Endothelial cell of umbilical vein (primary cell): ENCODE measurements at regions not wholly inside any gene's neighbourhood (a gene's known extent, or its start where the extent isn't known, plus 50 kb on each side); places are given as distances from the start of the nearest gene placed in this dataset.

Experiments used
- BruUV-seq: library from RNA; stranded (reverse); fragments of 400-500 nt; replicated peaks from 2 replicates; lab custom pipeline; 2021; lab: Mats Ljungman, UMichigan
- CTCF ChIA-PET: fragments of 300-600, 350-600 bp; sonication (Branson Sonifier 250); formaldehyde crosslinking; loops from one replicate; lab custom pipeline; 2021; ENCODE audit warnings: antibody characterized with exemption, inconsistent platforms; lab: Charles Lee
- POLR2A ChIA-PET: fragments of 300-600, 350-600 bp; sonication (Branson Sonifier 250); formaldehyde crosslinking; loops from one replicate; lab custom pipeline; 2021; ENCODE audit warnings: antibody characterized with exemption, inconsistent platforms; lab: Charles Lee
- DNase-seq: peaks from one replicate; pipeline ENCODE4 v3.0.0-alpha.2; 2011; ENCODE audit warnings: low read depth, low spot score
- FAIRE-seq: peaks from 2 replicates; lab custom pipeline; 2011; peaks lifted over from hg19 to GRCh38; lab: Jason Lieb, UNC
- H2AFZ ChIP-seq: 2 replicates; pipeline ENCODE4 v1.6.0; 2012; ENCODE audit warnings: low read depth, low read length, control low read depth, inconsistent platforms
- H3K27ac ChIP-seq: 2 replicates; pipeline ENCODE4 v1.5.1; 2011; ENCODE audit warnings: low read depth, mild to moderate bottlenecking, control low read depth, low read length, moderate library complexity; ENCODE audit not compliant: insufficient read depth
- H3K27me3 ChIP-seq, 2 experiments: 2 replicates each; pipeline versions ENCODE4 v1.6.0 to v1.6.1; 2011; ENCODE audit warnings: low read length in 2 of 2, mixed read lengths in 1 of 2; ENCODE audit not compliant: control insufficient read depth in 2 of 2, insufficient read depth in 2 of 2
- H3K36me3 ChIP-seq, 2 experiments: 2 replicates in 1 of 2; 3 replicates in 1 of 2; pipeline ENCODE4 v1.5.1; 2011; ENCODE audit warnings: low read length in 2 of 2, mild to moderate bottlenecking in 1 of 2, moderate library complexity in 1 of 2; ENCODE audit not compliant: control insufficient read depth in 2 of 2, insufficient read depth in 2 of 2; ENCODE audit errors: extremely low read depth in 1 of 2
- H3K4me1 ChIP-seq: 3 replicates; pipeline ENCODE4 v1.5.1; 2011; ENCODE audit warnings: mild to moderate bottlenecking, low read length; ENCODE audit not compliant: control insufficient read depth, insufficient read depth; ENCODE audit errors: extremely low read depth
- H3K4me2 ChIP-seq: 2 replicates; pipeline ENCODE4 v1.6.1; 2011; ENCODE audit warnings: low read length, control low read depth, mixed read lengths; ENCODE audit not compliant: insufficient read depth
- H3K4me3 ChIP-seq, 3 experiments: fragments of 200-600 bp in 1 of 3; sonication (generic), shearing (Covaris generic) in 1 of 3; replicated peaks in 1 of 3; 2 replicates each; pipeline ENCODE4 v1.5.1; 2011 to 2016; ENCODE audit warnings: control low read depth in 3 of 3, low read length in 3 of 3, mild to moderate bottlenecking in 2 of 3, inconsistent platforms in 1 of 3, low read depth in 1 of 3, moderate library complexity in 1 of 3; ENCODE audit not compliant: insufficient read depth in 1 of 3
- H3K79me2 ChIP-seq: 2 replicates; pipeline ENCODE4 v1.6.0; 2012; ENCODE audit warnings: low read length, inconsistent platforms; ENCODE audit not compliant: control insufficient read depth, insufficient read depth
- H3K9ac ChIP-seq: replicated peaks from 2 replicates; pipeline ENCODE3; 2011; ENCODE audit warnings: low read length, control low read depth; ENCODE audit not compliant: insufficient read depth; ENCODE audit errors: extremely low read depth
- H3K9me1 ChIP-seq: replicated peaks from 3 replicates; pipeline ENCODE4 v1.6.0; 2011; ENCODE audit warnings: mild to moderate bottlenecking, low read length; ENCODE audit not compliant: control insufficient read depth, insufficient read depth; ENCODE audit errors: extremely low read depth
- H3K9me3 ChIP-seq: replicated peaks from 2 replicates; pipeline ENCODE4 v1.5.1; 2012; ENCODE audit warnings: low read length, inconsistent platforms; ENCODE audit not compliant: control insufficient read depth, insufficient read depth
- H4K20me1 ChIP-seq: replicated peaks from 2 replicates; pipeline ENCODE3; 2011; ENCODE audit warnings: mild to moderate bottlenecking, low read length; ENCODE audit not compliant: control insufficient read depth, insufficient read depth; ENCODE audit errors: extremely low read depth
- EZH2 ChIP-seq: IDR thresholded peaks from 2 replicates; pipeline ENCODE4 v1.6.1; 2012; ENCODE audit warnings: borderline replicate concordance, low read depth, mild to moderate bottlenecking, moderate library complexity, low read length, inconsistent platforms; ENCODE audit not compliant: severe bottlenecking
- FOS ChIP-seq: IDR thresholded peaks from 2 replicates; pipeline ENCODE4 v1.6.1; 2011; ENCODE audit warnings: mild to moderate bottlenecking, low read length, moderate library complexity, borderline replicate concordance; ENCODE audit not compliant: insufficient read depth
- GATA2 ChIP-seq: IDR thresholded peaks from 2 replicates; pipeline ENCODE4 v1.7.0; 2011; ENCODE audit warnings: low read depth, mild to moderate bottlenecking, moderate library complexity, mixed read lengths, low read length; ENCODE audit not compliant: insufficient read length, insufficient read depth
- JUN ChIP-seq: IDR thresholded peaks from 2 replicates; pipeline ENCODE4 v1.6.1; 2011; ENCODE audit warnings: borderline replicate concordance, low read depth; ENCODE audit not compliant: insufficient read length, insufficient read depth
- MYC ChIP-seq: IDR thresholded peaks from one replicate; pipeline ENCODE4 v1.6.1; 2011; ENCODE audit warnings: mild to moderate bottlenecking, low read depth, low read length
- POLR2A ChIP-seq: IDR thresholded peaks from 2 replicates; pipeline ENCODE4 v1.6.1; 2012; ENCODE audit warnings: low read depth, mild to moderate bottlenecking, control low read depth, low read length
- POLR2AphosphoS5 ChIP-seq: IDR thresholded peaks from 2 replicates; pipeline ENCODE4 v1.6.1; 2012; ENCODE audit warnings: low read depth, mild to moderate bottlenecking, control low read depth, low read length, moderate library complexity; ENCODE audit not compliant: insufficient read depth
- dilution Hi-C: fragments of 300-500 bp; cut with MboI; formaldehyde crosslinking; loops from one replicate; pipeline ENCODE4 v1.15.0; 2019; ENCODE audit warnings: low sequenced_read_pairs; ENCODE audit not compliant: extremely low pct_ligation_motif_present
- intact Hi-C: fragments of 100-400 bp; cut with micrococcal nuclease; formaldehyde crosslinking; loops from one replicate; pipeline ENCODE4 v1.10.0; 2022
- TF ChIP-seq, protein P1 (sequence below): IDR thresholded peaks from 2 replicates; pipeline ENCODE4 v1.6.1; 2011; ENCODE audit not compliant: insufficient read depth, insufficient read length
- TF ChIP-seq, protein P2 (sequence below), 2 donors: IDR thresholded peaks; 1 replicate in 1 of 2; 2 replicates in 1 of 2; pipeline ENCODE4 v1.5.1; 2011; ENCODE audit warnings: low read length in 2 of 2, mild to moderate bottlenecking in 2 of 2, moderate library complexity in 2 of 2, control low read depth in 1 of 2, inconsistent platforms in 1 of 2, low read depth in 1 of 2; ENCODE audit not compliant: insufficient read depth in 1 of 2; ENCODE audit errors: extremely low read depth in 1 of 2

- FAIRE-seq: no peak
- H3K9ac ChIP-seq: no peak overlapping the region
- H3K79me2 ChIP-seq: no peaks in the 10 kb centered on the region
- no TSS peak for BruUV-seq
- no peak overlapping the region for H2AFZ ChIP-seq
- TF ChIP-seq, protein P1, sequence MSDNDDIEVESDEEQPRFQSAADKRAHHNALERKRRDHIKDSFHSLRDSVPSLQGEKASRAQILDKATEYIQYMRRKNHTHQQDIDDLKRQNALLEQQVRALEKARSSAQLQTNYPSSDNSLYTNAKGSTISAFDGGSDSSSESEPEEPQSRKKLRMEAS: no peak
- TF ChIP-seq POLR2A (no peak), GATA2 (no peak), FOS (no peak), EZH2 (no peak), MYC (no peak), POLR2AphosphoS5 (no peak), JUN (no peak)
- TF ChIP-seq, protein P2, sequence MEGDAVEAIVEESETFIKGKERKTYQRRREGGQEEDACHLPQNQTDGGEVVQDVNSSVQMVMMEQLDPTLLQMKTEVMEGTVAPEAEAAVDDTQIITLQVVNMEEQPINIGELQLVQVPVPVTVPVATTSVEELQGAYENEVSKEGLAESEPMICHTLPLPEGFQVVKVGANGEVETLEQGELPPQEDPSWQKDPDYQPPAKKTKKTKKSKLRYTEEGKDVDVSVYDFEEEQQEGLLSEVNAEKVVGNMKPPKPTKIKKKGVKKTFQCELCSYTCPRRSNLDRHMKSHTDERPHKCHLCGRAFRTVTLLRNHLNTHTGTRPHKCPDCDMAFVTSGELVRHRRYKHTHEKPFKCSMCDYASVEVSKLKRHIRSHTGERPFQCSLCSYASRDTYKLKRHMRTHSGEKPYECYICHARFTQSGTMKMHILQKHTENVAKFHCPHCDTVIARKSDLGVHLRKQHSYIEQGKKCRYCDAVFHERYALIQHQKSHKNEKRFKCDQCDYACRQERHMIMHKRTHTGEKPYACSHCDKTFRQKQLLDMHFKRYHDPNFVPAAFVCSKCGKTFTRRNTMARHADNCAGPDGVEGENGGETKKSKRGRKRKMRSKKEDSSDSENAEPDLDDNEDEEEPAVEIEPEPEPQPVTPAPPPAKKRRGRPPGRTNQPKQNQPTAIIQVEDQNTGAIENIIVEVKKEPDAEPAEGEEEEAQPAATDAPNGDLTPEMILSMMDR (IDR thresholded peaks at IDR 0.05; ENCODE audit: extremely low read depth in 1 of 2, insufficient read depth in 1 of 2, low read depth in 1 of 2, low read length in 2 of 2): no peak
- ChIA-PET POLR2A (no interaction called here), CTCF (no interaction called here)
- no peaks in the 10 kb centered on the region for H3K27me3 ChIP-seq
- no peak overlapping the region for H3K27ac ChIP-seq
- dilution Hi-C loops (no loop called here), intact Hi-C loops (no loop called here)
- H3K9me3 ChIP-seq: no peaks in the 10 kb centered on the region
- H3K36me3 ChIP-seq: no peaks in the 10 kb centered on the region
- DNase-seq: no peak
- H3K9me1 ChIP-seq: no peaks in the 10 kb centered on the region
- no peaks in the 10 kb centered on the region for H3K4me1 ChIP-seq
- no peak overlapping the region for H3K4me2 ChIP-seq
- no peaks in the 10 kb centered on the region for H4K20me1 ChIP-seq
- H3K4me3 ChIP-seq: no peak overlapping the region
Measured at GRCh38 chr9:24416136-24416535, 129.6 kb downstream of the IZUMO3 start.
